GM18499 (cell line): ENCODE measurements at regions not wholly inside any gene's neighbourhood (a gene's known extent, or its start where the extent isn't known, plus 50 kb on each side); places are given as distances from the start of the nearest gene placed in this dataset.
"Not testable (repeated sequence)": the region's sequence is repeated elsewhere in the genome, so short reads cannot be mapped to it uniquely, and the experiment has no call there.

Experiments
- ATAC-seq: cut with Tn5 transposase; IDR thresholded peaks from one replicate; pipeline ENCODE4 v1.9.1; 2021; ENCODE audit warnings: moderate number of reproducible peaks; ENCODE audit not compliant: insufficient read depth, unreplicated experiment

- ATAC-seq, result not testable (repeated sequence)
Observed at GRCh38 chr2:131733530-131733929, 205.8 kb downstream of the CCDC74A start.

GRCh38 chr2:131736406-131736805 is 208.7 kb downstream of the CCDC74A start:
- ATAC-seq, result peak; percentile 75

- ATAC-seq, result not testable (repeated sequence)
Observed at GRCh38 chr2:131738533-131738932, 210.8 kb downstream of the CCDC74A start.

- ATAC-seq, result not testable (repeated sequence)
Observed at GRCh38 chr2:131738996-131739434, 211.3 kb downstream of the CCDC74A start.

- ATAC-seq, result no peak
Observed at GRCh38 chr2:131753640-131754561, 226.2 kb downstream of the CCDC74A start.

GRCh38 chr2:131754929-131755720 is 227.4 kb downstream of the CCDC74A start:
- ATAC-seq, result no peak

- ATAC-seq, result no peak
Observed at GRCh38 chr2:131756141-131756907, 228.6 kb downstream of the CCDC74A start.

- not testable (repeated sequence) for ATAC-seq
Observed at GRCh38 chr2:131758941-131759340, 231.3 kb downstream of the CCDC74A start.

- ATAC-seq, result not testable (repeated sequence)
Observed at GRCh38 chr2:131774955-131775555, 247.4 kb downstream of the CCDC74A start.

- ATAC-seq, result not testable (repeated sequence)
Observed at GRCh38 chr2:131775903-131776506, 248.3 kb downstream of the CCDC74A start.

- ATAC-seq, result not testable (repeated sequence)
Observed at GRCh38 chr2:131780446-131780845, 252.8 kb downstream of the CCDC74A start.

- ATAC-seq, result no peak
Observed at GRCh38 chr2:131801210-131801744, 273.6 kb downstream of the CCDC74A start.

- peak; percentile 75 for ATAC-seq
Observed at GRCh38 chr2:131801745-131802350, 274.2 kb downstream of the CCDC74A start.

- not testable (repeated sequence) for ATAC-seq
Observed at GRCh38 chr2:131802351-131802836, 274.7 kb downstream of the CCDC74A start.

- ATAC-seq, result not testable (repeated sequence)
Observed at GRCh38 chr2:131803237-131803636, 275.5 kb downstream of the CCDC74A start.

- ATAC-seq, result not testable (repeated sequence)
Observed at GRCh38 chr2:131812605-131813004, 284.9 kb downstream of the CCDC74A start.

- ATAC-seq, result not testable (repeated sequence)
Observed at GRCh38 chr2:131813378-131813777, 285.7 kb downstream of the CCDC74A start.

GRCh38 chr2:131818267-131818973 is 290.7 kb downstream of the CCDC74A start:
- not testable (repeated sequence) for ATAC-seq
